ENCODE measurements at regions not wholly inside any gene's neighbourhood (a gene's known extent, or its start where the extent isn't known, plus 50 kb on each side); places are given as distances from the start of the nearest gene placed in this dataset.
"Not testable (repeated sequence)": the region's sequence is repeated elsewhere in the genome, so short reads cannot be mapped to it uniquely, and the experiment has no call there.

DNA sequence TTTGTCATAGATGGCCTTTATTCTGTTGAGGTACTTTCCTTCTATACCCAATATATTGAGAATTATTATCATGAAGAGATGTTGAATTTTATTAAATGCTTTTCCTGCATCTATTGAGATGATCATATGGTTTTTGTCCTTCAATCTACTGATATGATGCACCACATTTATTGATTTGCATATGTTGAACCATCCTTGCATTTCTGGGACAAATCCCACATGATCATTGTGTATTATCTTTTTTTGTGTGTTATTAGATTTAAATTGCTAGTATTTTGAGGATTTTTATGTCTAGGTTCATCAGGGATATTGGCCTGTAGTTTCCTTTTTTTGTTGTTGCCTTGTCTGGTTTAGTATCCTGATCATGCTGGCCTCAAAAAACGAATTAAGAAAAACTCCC, 124.5 kb upstream of the CES5A start:
- no peaks in the 10 kb centered on the region for H3K27me3 ChIP-seq (replicated peaks; ENCODE audit: control insufficient read depth, insufficient read depth, low read length, poor library complexity, severe bottlenecking)
- H3K4me3 ChIP-seq (ENCODE audit: insufficient read depth, low read depth, low read length, poor library complexity, severe bottlenecking): no peak overlapping the region
- no peaks in the 10 kb centered on the region for H3K9me3 ChIP-seq (ENCODE audit: control insufficient read depth, low read length)
- no peak for DNase-seq
- no peaks in the 10 kb centered on the region for H3K4me1 ChIP-seq (ENCODE audit: control insufficient read depth, insufficient read depth, low read length, poor library complexity, severe bottlenecking)
- no peak overlapping the region for H3K27ac ChIP-seq (ENCODE audit: insufficient read depth, low read length, poor library complexity, severe bottlenecking)
- no peaks in the 10 kb centered on the region for H3K36me3 ChIP-seq (ENCODE audit: control insufficient read depth, insufficient read depth, low read length)

DNA sequence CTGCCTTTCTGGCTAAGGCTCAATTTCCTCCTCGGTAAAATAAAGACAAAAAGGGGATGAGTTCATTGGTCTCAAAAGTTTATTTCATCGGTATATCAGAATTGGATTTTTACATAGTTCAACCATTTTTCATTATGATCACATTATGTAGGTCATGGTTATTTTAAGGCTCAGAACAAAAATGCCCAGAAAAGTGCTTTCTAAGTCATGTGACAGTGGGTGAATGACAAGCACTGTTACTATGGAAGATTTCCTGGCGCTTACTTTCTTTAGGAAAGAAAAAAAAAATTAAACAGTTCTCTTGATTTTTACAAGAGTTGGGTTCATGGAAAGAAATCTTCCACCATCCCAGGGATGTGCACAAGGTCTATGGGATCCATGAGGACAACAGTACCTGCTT, 117.9 kb upstream of the CES5A start:
- no peaks in the 10 kb centered on the region for H3K36me3 ChIP-seq (ENCODE audit: control insufficient read depth, insufficient read depth, low read length)

DNA sequence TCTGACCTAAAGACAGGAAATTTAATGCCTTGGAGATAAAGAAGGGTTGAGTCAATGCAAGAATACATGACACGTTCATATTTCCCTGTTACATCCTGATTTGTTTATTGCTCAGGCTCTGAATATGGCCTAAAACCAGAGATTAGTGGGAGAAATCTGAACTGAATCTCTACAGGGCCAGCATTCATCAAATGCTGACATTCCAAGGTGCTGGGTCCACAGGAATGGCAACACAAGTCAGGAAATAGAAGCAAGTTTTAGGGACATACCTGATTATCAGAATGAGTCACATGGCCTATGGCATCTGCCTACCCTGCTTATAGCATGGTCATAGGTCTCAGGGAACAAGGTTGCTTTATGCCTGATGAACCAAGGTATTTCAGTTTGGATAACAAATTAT, 117.4 kb upstream of the CES5A start:
- H3K4me1 ChIP-seq (ENCODE audit: control insufficient read depth, insufficient read depth, low read length, poor library complexity, severe bottlenecking): no peaks in the 10 kb centered on the region
- H3K27me3 ChIP-seq (replicated peaks; ENCODE audit: control insufficient read depth, insufficient read depth, low read length, poor library complexity, severe bottlenecking): no peaks in the 10 kb centered on the region
- H3K9me3 ChIP-seq (ENCODE audit: control insufficient read depth, low read length): no peaks in the 10 kb centered on the region
- no peak for DNase-seq
- no peaks in the 10 kb centered on the region for H3K36me3 ChIP-seq (ENCODE audit: control insufficient read depth, insufficient read depth, low read length)
- H3K4me3 ChIP-seq (ENCODE audit: insufficient read depth, low read depth, low read length, poor library complexity, severe bottlenecking): no peak overlapping the region
- no peak overlapping the region for H3K27ac ChIP-seq (ENCODE audit: insufficient read depth, low read length, poor library complexity, severe bottlenecking)

More for the DNA sequence above, 117.9 kb upstream of the CES5A start:
- no peaks in the 10 kb centered on the region for H3K9me3 ChIP-seq (ENCODE audit: control insufficient read depth, low read length)
- no peak overlapping the region for H3K27ac ChIP-seq (ENCODE audit: insufficient read depth, low read length, poor library complexity, severe bottlenecking)
- H3K27me3 ChIP-seq (replicated peaks; ENCODE audit: control insufficient read depth, insufficient read depth, low read length, poor library complexity, severe bottlenecking): no peaks in the 10 kb centered on the region
- H3K4me1 ChIP-seq (ENCODE audit: control insufficient read depth, insufficient read depth, low read length, poor library complexity, severe bottlenecking): no peaks in the 10 kb centered on the region
- no peak overlapping the region for H3K4me3 ChIP-seq (ENCODE audit: insufficient read depth, low read depth, low read length, poor library complexity, severe bottlenecking)
- no peak for DNase-seq

DNA sequence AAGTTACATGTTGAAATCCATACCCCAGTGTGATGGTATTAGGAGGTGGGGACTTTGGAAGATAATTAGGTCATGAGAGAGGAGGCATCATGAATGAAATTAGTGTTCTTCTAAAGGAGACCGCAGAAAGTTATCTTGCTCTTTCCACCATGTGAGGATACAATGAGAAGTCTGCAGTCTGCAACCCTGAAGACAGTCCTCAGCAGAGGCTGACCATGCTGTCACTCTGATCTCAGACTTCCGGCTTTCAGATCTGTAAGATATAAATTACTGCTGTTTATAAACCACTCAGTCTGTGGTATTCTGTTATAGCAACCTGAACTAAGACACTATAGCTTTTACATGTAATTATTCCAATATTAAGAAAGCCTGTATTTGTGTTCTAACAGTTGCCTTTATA, 116.7 kb upstream of the CES5A start:
- H3K27ac ChIP-seq (ENCODE audit: insufficient read depth, low read length, poor library complexity, severe bottlenecking): no peak overlapping the region
- H3K4me3 ChIP-seq (ENCODE audit: insufficient read depth, low read depth, low read length, poor library complexity, severe bottlenecking): no peak overlapping the region
- no peak for DNase-seq
- no peaks in the 10 kb centered on the region for H3K4me1 ChIP-seq (ENCODE audit: control insufficient read depth, insufficient read depth, low read length, poor library complexity, severe bottlenecking)
- no peaks in the 10 kb centered on the region for H3K27me3 ChIP-seq (replicated peaks; ENCODE audit: control insufficient read depth, insufficient read depth, low read length, poor library complexity, severe bottlenecking)
- H3K9me3 ChIP-seq (ENCODE audit: control insufficient read depth, low read length): no peaks in the 10 kb centered on the region
- H3K36me3 ChIP-seq (ENCODE audit: control insufficient read depth, insufficient read depth, low read length): no peaks in the 10 kb centered on the region

DNA sequence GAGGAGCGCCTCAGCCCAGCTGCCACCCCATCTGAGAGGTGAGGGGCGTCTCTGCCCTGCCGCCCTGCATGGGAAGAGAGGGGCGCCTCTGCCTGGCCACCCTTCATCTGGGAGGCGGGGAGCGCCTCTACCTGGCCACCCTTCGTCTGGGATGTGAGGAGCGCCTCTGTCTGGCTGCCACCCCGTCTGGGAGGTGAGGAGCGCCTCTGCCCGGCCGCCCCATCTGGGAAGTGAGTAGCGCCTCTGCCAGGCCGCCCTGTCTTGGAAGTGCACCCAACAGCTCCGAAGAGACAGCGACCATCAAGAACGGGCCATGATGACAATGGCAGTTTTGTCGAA, 114.4 kb upstream of the CES5A start:
- Histone ChIP-seq H3K27ac (ENCODE audit: insufficient read depth, low read length, poor library complexity, severe bottlenecking) (no peak overlapping the region), H3K27me3 (replicated peaks; ENCODE audit: control insufficient read depth, insufficient read depth, low read length, poor library complexity, severe bottlenecking) (no peaks in the 10 kb centered on the region), H3K9me3 (ENCODE audit: control insufficient read depth, low read length) (no peaks in the 10 kb centered on the region), H3K4me3 (ENCODE audit: insufficient read depth, low read depth, low read length, poor library complexity, severe bottlenecking) (no peak overlapping the region), H3K4me1 (ENCODE audit: control insufficient read depth, insufficient read depth, low read length, poor library complexity, severe bottlenecking) (no peaks in the 10 kb centered on the region), H3K36me3 (ENCODE audit: control insufficient read depth, insufficient read depth, low read length) (no peaks in the 10 kb centered on the region)
- DNase-seq: no peak

DNA sequence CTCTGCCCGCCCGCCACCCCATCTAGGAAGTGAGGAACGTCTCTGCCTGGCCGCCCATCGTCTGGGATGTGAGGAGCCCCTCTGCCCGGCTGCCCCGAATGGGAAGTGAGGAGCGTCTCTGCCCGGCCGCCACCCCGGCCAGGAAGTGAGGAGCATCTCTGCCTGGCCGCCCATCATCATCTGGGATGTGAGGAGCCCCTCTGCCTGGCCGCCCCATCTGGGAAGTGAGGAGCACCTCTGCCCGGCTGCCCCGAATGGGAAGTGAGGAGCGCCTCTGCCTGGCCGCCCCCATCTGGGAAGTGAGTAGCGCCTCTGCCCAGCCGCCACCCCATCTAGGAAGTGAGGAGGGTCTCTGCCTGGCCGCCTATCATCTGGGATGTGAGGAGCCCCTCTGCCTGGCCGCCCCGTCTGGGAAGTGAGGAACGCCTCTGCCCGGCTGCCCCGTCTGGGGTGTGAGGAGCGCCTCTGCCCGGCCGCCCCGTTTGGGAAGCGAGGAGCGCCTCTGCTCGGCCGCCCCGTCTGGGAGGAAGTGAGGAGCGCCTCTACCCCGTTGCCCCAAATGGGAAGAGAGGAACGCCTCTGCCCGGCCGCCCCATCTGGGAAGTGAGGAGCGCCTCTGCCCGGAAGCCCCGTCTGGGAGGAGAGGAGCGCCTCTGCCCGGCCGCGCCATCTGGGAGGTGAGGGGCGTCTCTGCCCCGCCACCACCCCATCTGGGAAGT, 113.8 kb upstream of the CES5A start:
- not testable (repeated sequence) for H3K27me3 ChIP-seq (replicated peaks; ENCODE audit: control insufficient read depth, insufficient read depth, low read length, poor library complexity, severe bottlenecking); H3K4me1 ChIP-seq (ENCODE audit: control insufficient read depth, insufficient read depth, low read length, poor library complexity, severe bottlenecking); H3K36me3 ChIP-seq (ENCODE audit: control insufficient read depth, insufficient read depth, low read length); H3K27ac ChIP-seq (ENCODE audit: insufficient read depth, low read length, poor library complexity, severe bottlenecking); DNase-seq; H3K9me3 ChIP-seq (ENCODE audit: control insufficient read depth, low read length); H3K4me3 ChIP-seq (ENCODE audit: insufficient read depth, low read depth, low read length, poor library complexity, severe bottlenecking)

DNA sequence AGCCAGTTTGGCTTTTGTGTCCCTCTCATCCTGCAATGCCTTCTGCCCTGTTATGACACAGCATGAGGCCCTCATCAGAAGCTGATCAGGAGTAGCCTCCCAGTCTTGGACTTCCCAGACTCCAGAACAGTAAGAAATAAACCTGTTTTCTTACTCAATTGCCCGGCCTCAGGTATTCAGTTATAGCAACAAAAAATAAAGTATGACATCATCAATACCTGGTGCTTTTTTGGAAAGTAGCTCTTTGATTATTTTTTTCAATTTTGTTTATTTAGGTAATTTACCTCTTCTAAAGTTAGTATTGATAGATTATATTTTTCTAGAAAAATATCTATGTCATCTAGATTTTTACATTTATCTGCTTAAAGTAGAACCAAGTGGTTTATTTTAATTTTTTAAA, 112.8 kb upstream of the CES5A start:
- Histone ChIP-seq H3K4me1 (ENCODE audit: control insufficient read depth, insufficient read depth, low read length, poor library complexity, severe bottlenecking) (no peaks in the 10 kb centered on the region), H3K36me3 (ENCODE audit: control insufficient read depth, insufficient read depth, low read length) (no peaks in the 10 kb centered on the region), H3K9me3 (ENCODE audit: control insufficient read depth, low read length) (no peaks in the 10 kb centered on the region), H3K27me3 (replicated peaks; ENCODE audit: control insufficient read depth, insufficient read depth, low read length, poor library complexity, severe bottlenecking) (no peaks in the 10 kb centered on the region), H3K4me3 (ENCODE audit: insufficient read depth, low read depth, low read length, poor library complexity, severe bottlenecking) (no peak overlapping the region), H3K27ac (ENCODE audit: insufficient read depth, low read length, poor library complexity, severe bottlenecking) (no peak overlapping the region)
- DNase-seq: no peak

DNA sequence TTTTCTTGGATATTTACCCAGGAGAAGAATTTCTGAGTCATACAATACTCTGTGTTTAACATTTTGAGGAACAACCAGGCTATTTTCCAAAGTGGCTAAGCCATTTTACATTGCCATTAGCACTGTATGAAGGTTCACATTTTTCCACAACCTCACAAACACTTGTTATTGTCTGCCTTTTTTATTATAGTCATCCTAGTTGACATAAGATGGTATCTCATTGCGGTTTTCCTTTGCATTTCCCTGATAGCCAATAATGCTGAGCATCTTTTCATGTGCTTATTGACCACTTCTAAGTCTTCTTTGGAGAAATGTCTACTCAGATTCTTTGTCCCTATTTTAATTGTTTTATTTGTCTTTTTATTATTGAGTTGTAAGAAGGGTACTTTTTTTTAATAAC, 107.4 kb upstream of the CES5A start:
- H3K4me3 ChIP-seq (ENCODE audit: insufficient read depth, low read depth, low read length, poor library complexity, severe bottlenecking): no peak overlapping the region
- no peak for DNase-seq
- H3K4me1 ChIP-seq (ENCODE audit: control insufficient read depth, insufficient read depth, low read length, poor library complexity, severe bottlenecking): no peaks in the 10 kb centered on the region
- no peaks in the 10 kb centered on the region for H3K36me3 ChIP-seq (ENCODE audit: control insufficient read depth, insufficient read depth, low read length)
- no peaks in the 10 kb centered on the region for H3K27me3 ChIP-seq (replicated peaks; ENCODE audit: control insufficient read depth, insufficient read depth, low read length, poor library complexity, severe bottlenecking)
- H3K27ac ChIP-seq (ENCODE audit: insufficient read depth, low read length, poor library complexity, severe bottlenecking): no peak overlapping the region
- H3K9me3 ChIP-seq (ENCODE audit: control insufficient read depth, low read length): no peaks in the 10 kb centered on the region

DNA sequence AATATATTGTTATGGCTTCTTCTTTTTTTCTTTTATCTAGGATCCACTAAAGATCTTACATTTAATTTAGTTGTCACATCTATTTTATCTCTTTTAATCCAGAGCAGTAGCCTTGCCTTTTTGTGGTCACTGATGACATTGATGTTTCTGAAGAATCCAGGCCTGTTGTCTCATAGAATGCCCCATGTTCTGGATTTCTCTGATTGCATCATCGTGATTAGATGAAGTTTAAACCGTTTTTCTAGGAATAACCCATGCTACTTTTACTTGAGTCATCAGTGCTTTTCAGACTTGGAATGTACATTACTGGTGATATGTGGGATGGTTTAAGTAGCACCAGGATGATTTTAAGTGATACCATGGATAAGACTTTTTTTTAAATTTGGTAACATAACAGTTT, 106.4 kb upstream of the CES5A start:
- Histone ChIP-seq H3K27ac (ENCODE audit: insufficient read depth, low read length, poor library complexity, severe bottlenecking) (no peak overlapping the region), H3K4me3 (ENCODE audit: insufficient read depth, low read depth, low read length, poor library complexity, severe bottlenecking) (no peak overlapping the region), H3K36me3 (ENCODE audit: control insufficient read depth, insufficient read depth, low read length) (no peaks in the 10 kb centered on the region), H3K27me3 (replicated peaks; ENCODE audit: control insufficient read depth, insufficient read depth, low read length, poor library complexity, severe bottlenecking) (no peaks in the 10 kb centered on the region), H3K9me3 (ENCODE audit: control insufficient read depth, low read length) (no peaks in the 10 kb centered on the region), H3K4me1 (ENCODE audit: control insufficient read depth, insufficient read depth, low read length, poor library complexity, severe bottlenecking) (no peaks in the 10 kb centered on the region)
- no peak for DNase-seq

DNA sequence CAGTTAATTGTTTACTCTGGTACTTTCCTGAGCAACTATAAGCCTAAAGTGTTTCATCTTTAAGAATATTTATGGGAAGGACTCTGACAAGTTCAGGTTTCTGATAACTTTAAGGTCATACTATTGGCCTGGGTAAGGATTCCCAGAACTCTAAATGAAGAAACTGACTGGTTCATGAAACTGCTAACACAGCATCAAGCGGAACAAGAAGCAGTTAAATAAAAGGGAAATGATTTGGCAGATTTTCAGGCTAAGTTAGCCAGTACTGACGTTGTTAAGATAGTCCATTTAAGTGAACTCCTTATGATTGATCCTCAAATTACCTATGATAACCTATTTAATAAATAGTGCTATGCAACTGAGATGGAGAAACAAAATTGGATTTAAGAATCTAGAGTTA, 101.6 kb upstream of the CES5A start:
- H3K36me3 ChIP-seq (ENCODE audit: control insufficient read depth, insufficient read depth, low read length): no peaks in the 10 kb centered on the region
- no peak overlapping the region for H3K4me3 ChIP-seq (ENCODE audit: insufficient read depth, low read depth, low read length, poor library complexity, severe bottlenecking)
- no peak for DNase-seq
- no peaks in the 10 kb centered on the region for H3K9me3 ChIP-seq (ENCODE audit: control insufficient read depth, low read length)
- no peak overlapping the region for H3K27ac ChIP-seq (ENCODE audit: insufficient read depth, low read length, poor library complexity, severe bottlenecking)
- no peaks in the 10 kb centered on the region for H3K27me3 ChIP-seq (replicated peaks; ENCODE audit: control insufficient read depth, insufficient read depth, low read length, poor library complexity, severe bottlenecking)
- no peaks in the 10 kb centered on the region for H3K4me1 ChIP-seq (ENCODE audit: control insufficient read depth, insufficient read depth, low read length, poor library complexity, severe bottlenecking)

Measured in effector memory CD4-positive, alpha-beta T cell (primary cell).